ENCODE measurements at regions not wholly inside any gene's neighbourhood (a gene's known extent, or its start where the extent isn't known, plus 50 kb on each side); places are given as distances from the start of the nearest gene placed in this dataset.

DNA sequence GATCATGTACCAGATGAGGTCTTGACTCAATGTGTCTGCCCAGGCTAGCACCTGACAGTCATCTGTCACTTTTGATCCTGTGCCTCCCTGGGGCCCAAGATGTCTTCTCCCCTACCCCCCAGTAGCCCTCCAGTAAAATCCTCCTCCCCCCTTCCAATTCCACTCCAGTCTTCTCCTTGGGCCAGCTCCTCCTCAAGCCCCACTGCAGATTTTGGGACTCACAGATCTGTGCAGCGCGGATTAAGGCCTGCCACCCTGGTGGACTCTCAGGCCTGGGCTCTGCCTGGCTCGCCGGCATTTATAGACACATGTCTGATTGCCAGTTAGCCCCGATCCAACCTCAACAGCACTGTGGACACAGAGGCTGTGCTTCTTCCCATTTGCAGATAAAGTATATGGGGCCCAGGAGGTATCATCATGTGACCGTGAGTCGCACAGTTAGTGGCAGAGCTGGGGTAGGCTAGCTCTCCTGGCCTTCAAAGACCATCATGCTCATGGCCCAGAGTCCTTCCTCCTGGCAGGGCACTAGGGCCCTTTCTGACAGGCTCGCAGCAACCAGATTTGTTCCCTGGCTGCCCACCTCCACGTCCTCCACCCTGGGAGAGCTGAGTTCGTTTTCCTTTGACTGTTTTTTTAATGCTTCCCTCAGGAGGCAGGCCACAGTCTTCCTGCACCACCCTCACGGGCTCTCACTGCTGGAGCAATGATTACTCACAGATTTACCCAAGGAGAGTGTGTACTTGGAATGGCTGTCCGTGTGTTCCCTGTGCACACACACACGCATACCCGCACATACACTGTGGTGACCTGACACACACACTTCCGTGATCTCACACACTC lies 98.3 kb upstream of the DIO3 start:
- no peak for DNase-seq

GRCh38 chr14:101463566-101464171 lies 97.6 kb upstream of the DIO3 start:
- no peak for DNase-seq

GRCh38 chr14:101464310-101464983 lies 96.8 kb upstream of the DIO3 start:
- no peak for DNase-seq

DNA sequence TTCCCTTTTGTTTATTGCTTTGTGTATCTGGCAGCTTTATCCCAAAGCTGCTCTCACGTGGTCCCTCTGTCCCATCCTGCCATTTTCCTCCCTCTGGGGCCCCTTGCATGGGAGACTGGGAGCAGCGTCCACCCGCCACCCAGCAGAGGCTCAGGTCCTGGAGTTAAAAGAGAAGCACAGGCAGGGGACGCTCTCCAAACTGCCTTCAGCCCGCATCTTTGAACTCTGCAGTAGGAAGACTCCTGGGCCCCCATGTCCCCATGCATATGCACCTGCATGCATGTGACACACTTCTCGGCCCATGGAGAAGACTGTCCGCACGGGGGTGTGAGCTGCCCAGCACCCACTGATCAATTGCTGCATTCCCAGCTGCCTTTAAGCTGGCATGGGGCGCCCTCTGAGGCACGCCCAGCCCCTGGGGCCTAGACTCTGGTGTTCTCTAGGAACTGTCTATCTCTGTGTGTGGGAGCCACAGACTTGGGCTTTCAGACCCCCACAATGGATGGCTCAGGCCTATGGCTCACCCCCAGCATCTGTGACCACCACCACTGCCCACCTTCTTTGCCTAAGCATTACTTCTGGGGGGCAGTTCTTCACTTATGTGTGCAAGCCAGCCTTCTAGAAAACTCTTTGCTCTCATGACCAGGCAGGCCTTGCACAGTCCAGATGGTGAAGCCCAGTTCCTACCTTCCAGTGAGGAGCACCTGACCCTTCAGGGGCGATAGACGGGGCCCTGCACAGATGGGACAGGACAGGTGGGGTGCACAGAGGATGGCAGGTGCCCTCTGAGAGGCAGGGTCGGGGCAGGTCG lies 96.1 kb upstream of the DIO3 start:
- no peak for DNase-seq

GRCh38 chr14:101465795-101466448 lies 95.4 kb upstream of the DIO3 start:
- DNase-seq = no peak

DNA sequence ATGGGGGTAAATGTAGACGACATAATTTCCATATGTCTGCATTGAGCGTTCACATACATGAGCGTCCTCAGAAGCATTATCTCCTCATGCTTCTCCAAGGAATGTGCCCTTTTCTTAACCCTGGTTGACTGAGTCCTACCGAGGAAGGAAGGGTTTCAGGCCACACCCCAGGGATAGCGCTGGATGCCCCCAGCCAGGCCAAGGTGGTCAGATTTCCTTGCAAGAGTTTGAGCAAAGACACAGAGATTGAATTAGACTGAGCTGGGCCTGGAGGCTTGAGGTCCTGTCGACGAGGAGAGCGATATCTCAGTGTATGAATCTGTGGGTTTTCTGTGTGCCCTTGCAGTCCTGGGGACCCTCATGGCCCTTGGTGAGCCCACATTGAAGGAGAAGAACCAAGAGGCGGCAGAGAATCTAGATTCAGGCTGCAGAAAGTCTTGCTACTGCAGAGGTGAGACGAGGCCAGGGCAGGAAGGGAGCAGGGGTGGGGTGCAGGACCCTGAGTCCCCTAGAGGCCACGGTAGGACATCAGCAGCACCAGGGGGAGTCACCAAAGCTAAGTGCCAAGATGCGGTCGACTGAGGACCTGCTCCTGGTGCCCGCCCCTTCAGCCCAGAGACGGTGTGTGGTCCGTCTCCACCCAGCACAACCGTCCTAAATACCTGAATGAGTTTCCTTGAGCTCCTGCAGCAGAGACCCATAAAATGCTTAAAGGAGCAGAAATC lies 94.7 kb upstream of the DIO3 start:
- no peak for DNase-seq

GRCh38 chr14:101467181-101467926 lies 93.9 kb upstream of the DIO3 start:
- no peak for DNase-seq

GRCh38 chr14:101469382-101470247 lies 91.7 kb upstream of the DIO3 start:
- DNase-seq = no peak

DNA sequence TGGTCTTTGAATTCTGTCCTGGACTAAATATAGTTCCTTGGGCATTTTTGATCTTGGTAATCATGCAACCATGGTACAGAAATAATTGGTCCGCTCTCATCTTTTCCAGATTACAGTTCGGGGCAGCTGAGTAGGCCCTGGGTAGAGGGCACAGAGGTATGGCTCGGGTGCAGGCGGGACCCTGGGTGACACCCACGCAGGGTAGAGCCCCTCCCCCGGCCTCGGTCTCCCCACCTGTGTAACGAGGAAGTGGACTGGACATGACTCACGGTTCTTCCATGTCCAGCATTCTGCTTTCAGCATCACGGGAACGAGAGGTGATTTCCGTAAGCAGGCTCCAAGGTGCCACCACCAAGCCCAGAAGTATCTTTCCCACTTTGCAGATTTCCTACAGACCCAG lies 91.0 kb upstream of the DIO3 start:
- DNase-seq = no peak

DNA sequence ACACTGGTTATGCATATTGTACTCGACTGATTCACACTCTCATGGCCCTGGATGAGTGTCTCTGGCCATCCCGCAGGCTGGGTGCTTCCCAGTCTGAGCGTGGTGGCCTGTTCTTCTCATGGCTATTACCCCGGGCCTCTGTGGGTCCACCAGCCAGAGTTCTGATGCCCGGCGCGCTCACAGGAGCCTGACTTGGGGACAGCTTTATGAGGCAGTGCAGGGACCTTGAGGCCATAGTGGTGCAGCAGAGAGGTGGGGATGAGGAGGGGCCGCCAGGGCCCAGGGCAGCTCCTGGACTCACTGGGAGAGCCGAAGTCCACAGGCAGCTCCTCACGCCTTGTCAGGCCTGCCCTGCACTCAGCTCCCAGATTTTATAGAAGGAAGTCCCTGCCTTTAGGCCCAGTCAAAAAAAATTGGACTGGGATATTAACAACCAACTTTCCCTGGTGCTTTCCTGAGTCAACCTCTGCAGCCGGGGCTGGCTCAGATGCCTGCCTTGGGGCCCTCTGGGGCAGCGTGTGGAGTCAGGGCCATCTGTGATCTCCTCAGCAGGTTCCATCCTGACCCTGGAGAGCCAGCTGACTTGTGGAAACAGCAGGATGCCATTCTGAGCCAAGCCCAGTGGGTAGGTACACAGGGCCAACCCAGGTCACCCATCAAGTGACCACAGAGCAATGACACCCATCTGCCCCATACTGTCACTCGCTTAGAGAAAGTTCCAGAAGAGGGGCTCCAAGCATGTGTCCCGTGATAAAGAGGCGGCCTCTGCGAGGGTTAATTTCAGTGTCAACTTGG lies 89.4 kb upstream of the DIO3 start:
- DNase-seq = no peak

DNA sequence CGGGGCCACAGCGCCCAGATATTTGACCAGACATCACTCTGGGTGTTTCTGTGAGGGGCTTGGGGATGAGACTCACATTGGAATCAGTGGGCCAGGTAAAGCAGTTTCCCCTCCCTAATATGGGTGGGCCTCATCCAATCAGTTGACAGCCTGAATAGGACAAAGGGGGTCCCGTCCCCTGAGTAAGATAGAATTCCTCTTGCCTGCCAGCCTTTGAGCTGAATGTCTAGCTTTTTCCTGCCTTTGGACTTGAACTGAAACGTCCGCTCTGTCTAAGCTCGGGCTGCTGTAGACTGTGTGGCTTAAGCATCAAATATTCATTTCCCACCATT lies 88.8 kb upstream of the DIO3 start:
- no peak for DNase-seq

- no peak for DNase-seq
These were observed 88.1 kb upstream of the DIO3 start for GRCh38 chr14:101473045-101473729.

- DNase-seq = no peak
These were observed 87.3 kb upstream of the DIO3 start for GRCh38 chr14:101473795-101474562.

GRCh38 chr14:101474563-101475455 lies 86.5 kb upstream of the DIO3 start:
- DNase-seq = no peak

DNA sequence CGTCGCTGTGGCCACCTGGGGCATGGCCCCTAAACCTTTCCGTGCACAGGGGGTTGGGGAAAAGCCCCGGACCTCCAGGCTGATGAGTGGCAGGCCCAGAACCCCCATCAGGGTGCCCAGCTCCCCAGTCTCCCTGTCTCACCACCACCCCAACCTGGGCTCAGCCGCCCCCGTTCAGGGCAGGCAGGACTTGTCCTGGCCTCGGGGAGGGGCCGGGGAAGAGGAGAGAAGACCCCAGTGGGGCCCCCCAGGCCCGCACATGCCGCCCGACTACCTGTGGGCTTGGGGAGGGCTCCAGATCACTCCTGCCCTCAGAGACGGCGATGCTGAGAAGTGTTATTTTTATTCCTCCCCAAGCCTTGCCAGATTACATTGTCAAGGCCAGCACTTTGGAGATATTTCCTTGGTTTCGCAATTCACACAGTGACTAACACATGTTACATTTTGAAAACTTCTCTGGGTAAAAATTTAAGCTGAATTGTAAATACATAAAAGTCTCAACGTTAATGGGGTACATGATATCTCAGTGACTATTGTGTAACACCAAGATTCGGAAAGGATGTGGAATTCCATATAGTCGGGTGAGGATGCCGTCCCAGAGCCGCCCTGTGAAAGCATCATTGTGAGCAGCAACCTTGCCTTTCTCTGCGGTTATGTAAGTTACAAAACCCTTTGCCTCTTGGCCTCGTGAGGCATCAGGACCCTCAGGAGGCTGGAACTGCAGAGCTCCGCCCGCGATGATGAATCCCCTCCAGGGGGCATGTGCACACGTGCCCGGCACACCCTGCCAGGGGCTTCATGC lies 85.6 kb upstream of the DIO3 start:
- DNase-seq = no peak

Data from NCI-H345 (cell line).